ENCODE measurements at regions not wholly inside any gene's neighbourhood (a gene's known extent, or its start where the extent isn't known, plus 50 kb on each side); places are given as distances from the start of the nearest gene placed in this dataset.

DNA sequence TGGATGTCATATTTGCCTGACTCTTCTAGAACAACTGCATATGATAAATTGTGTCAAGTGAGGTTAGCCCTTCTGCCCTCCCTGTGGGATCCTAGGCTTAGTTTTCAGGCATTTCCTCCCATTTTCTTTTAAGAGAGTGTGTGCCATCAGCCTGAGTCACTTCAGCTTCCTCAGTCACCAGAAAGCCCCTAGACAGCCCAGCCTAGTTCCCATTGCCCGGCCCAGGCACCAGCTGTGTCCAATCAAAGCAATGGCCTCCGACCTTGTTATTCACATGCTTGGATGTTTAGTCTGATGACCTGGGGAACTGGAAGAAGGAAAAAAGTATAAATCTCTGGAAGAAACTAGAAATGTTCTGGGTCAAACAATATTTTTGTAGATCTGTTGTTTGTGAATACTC lies 221.9 kb upstream of the LRIG1 start:
- TF ChIP-seq TAF1 (IDR thresholded peaks at IDR 0.05; ENCODE audit: borderline replicate concordance, low read depth, low read length) (no peak), POLR2A (IDR thresholded peaks at IDR 0.05; ENCODE audit: low read depth, low read length) (no peak), POLR2AphosphoS5 (IDR thresholded peaks at IDR 0.05; ENCODE audit: low read depth, low read length) (no peak)

All from GM12892 (cell line).